Epithelial cell of proximal tubule (primary cell): ENCODE measurements at regions not wholly inside any gene's neighbourhood (a gene's known extent, or its start where the extent isn't known, plus 50 kb on each side); places are given as distances from the start of the nearest gene placed in this dataset.

Source experiments
- DNase-seq: peaks from one replicate; pipeline ENCODE4 v3.0.0-alpha.2; 2011; ENCODE audit warnings: low read depth
- H3K4me3 ChIP-seq: 2 replicates; pipeline ENCODE4 v1.5.1; 2011; ENCODE audit warnings: low read depth, mild to moderate bottlenecking, low read length
- TF ChIP-seq, protein P1 (sequence below): conservative IDR thresholded peaks from 2 replicates; pipeline ENCODE4 v1.5.1; 2012; ENCODE audit warnings: low read depth, mild to moderate bottlenecking, low read length

GRCh38 chr6:147856687-147857086, 348.2 kb downstream of the SAMD5 start:
- no peak for DNase-seq
- TF ChIP-seq, protein P1, sequence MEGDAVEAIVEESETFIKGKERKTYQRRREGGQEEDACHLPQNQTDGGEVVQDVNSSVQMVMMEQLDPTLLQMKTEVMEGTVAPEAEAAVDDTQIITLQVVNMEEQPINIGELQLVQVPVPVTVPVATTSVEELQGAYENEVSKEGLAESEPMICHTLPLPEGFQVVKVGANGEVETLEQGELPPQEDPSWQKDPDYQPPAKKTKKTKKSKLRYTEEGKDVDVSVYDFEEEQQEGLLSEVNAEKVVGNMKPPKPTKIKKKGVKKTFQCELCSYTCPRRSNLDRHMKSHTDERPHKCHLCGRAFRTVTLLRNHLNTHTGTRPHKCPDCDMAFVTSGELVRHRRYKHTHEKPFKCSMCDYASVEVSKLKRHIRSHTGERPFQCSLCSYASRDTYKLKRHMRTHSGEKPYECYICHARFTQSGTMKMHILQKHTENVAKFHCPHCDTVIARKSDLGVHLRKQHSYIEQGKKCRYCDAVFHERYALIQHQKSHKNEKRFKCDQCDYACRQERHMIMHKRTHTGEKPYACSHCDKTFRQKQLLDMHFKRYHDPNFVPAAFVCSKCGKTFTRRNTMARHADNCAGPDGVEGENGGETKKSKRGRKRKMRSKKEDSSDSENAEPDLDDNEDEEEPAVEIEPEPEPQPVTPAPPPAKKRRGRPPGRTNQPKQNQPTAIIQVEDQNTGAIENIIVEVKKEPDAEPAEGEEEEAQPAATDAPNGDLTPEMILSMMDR = no peak
- H3K4me3 ChIP-seq = no peak overlapping the region

DNA sequence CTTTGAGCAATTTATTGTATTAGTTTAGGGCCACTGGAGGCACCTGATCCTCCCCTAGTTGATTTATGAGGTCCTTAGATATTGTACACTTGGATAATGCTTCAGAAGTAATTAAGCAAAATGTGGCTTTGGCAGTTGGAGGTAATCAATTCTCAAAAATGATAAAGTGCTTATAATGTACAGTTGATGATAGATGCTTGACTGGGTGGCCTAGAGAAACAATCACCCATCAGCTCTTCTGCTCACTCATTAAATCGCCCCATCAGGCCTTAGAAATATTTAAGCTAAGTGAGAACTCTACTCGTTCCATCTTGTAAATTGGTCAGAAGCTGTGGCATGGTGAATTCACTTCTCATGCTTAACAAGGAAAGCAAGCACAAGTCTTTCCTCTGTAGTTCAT, 349.9 kb downstream of the SAMD5 start:
- H3K4me3 ChIP-seq = no peak overlapping the region
- DNase-seq = no peak
- TF ChIP-seq, protein P1 = no peak

DNA sequence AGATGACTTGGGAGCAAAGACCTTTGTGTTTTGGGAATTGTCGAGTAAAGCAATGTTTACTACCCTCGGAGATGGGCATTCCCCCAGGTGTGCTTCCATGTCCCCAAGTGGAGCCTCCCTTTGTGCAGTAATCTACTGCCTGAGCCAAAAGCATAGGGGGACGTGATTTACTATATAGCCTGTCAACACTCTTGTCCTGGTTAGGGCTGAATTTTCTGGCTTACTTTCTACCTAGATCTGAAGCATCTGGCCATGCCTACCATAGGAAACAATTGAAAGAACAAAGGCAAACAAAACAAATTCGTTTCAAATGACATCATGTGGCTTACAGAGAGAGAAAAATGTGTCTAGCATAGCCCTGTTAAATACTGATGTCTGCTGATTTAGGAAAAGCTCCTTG, 350.6 kb downstream of the SAMD5 start:
- no peak overlapping the region for H3K4me3 ChIP-seq
- TF ChIP-seq, protein P1 = no peak
- DNase-seq = no peak

DNA sequence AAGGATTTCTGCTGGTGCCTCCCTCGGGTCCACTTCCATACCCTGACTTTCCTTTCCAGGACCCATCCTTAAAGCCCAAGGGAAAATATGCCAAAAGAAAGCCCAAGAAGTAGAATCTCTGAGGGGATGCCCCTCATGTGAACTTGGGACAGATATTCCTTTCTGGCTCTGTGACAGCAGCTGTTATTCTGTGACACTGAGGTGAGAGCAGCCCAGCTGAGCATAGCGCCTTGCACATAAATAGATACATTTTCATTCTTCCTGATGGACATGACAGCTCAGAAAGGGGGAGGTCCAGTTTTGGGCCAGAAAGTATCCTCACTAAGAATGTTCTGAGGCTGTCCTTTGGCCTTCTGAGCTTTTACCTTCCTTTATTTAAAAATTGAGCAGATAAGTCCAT, 353.2 kb downstream of the SAMD5 start:
- no peak for DNase-seq
- H3K4me3 ChIP-seq = no peak overlapping the region
- TF ChIP-seq, protein P1 = no peak

GRCh38 chr6:147867433-147868226, 359.1 kb downstream of the SAMD5 start:
- TF ChIP-seq, protein P1 = no peak
- no peak for DNase-seq

DNA sequence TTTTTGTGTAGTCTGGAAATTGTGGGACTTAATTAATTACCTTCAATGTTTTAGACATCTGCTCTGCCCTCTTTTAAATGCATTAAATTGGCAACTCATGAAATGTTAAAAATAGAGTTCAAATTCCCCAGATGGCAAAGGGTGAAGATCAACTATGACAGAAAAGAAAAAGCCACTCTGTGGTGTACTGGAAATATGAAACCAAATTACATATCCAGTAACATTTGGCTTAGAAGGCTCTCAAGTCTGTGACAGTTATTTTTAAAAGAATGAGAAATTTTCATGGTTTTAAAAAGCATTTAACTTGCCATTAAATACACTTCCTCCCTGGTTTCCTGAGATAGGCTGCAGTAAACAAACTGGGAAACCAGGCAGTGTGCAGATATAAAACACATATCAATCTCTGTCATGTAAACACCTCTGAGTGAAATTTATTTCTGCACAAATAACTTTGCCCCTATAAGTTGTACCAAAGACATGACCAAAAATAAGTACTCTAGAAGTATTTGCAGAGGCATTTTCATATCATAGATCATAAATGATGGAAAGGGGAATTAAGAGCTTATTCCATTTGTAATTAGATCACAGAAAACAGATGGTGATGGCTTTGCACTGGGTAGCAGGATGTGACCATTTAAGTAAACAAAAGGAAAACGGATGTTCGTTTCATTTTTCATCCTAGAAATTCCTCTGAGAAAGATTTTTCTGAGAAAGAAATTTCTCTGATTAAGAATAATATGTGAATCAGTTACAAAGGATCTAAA, 360.1 kb downstream of the SAMD5 start:
- no peak for DNase-seq
- no peak overlapping the region for H3K4me3 ChIP-seq
- TF ChIP-seq, protein P1 = no peak

More at GRCh38 chr6:147867433-147868226, 359.1 kb downstream of the SAMD5 start:
- no peak overlapping the region for H3K4me3 ChIP-seq
